HG03039 (cell line): ENCODE measurements at regions not wholly inside any gene's neighbourhood (a gene's known extent, or its start where the extent isn't known, plus 50 kb on each side); places are given as distances from the start of the nearest gene placed in this dataset.

Experiments used
- ATAC-seq: cut with Tn5 transposase; IDR thresholded peaks from one replicate; pipeline ENCODE4 v1.9.1; 2021; ENCODE audit warnings: mild to moderate bottlenecking, moderate library complexity; ENCODE audit not compliant: unreplicated experiment

- ATAC-seq: no peak
Observed at GRCh38 chr6:54057058-54057457, 54.2 kb upstream of the MLIP start.

- no peak for ATAC-seq
Observed at GRCh38 chr6:54058236-54058635, 53.0 kb upstream of the MLIP start.

DNA sequence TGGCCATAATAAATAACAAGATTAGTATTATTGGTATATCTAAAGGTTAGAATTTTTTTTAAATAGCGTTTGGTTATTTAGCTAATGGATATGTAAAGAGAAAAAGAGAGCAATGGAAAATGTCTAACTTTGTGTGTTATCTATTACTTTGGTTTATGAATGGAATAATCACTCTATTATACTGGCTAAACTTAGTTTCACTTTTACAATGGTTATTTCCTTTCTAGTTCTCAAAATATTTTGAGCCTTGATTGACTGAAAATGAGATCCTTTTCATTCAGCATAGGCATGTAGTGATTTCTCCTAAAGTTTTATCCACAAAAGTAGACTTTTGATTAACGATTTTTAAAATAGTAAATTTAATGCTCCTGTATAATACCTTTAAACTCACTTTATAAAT lies 51.6 kb upstream of the MLIP start:
- no peak for ATAC-seq

GRCh38 chr6:54060286-54060685 lies 51.0 kb upstream of the MLIP start:
- no peak for ATAC-seq
